ENCODE measurements at regions not wholly inside any gene's neighbourhood (a gene's known extent, or its start where the extent isn't known, plus 50 kb on each side); places are given as distances from the start of the nearest gene placed in this dataset.

DNA sequence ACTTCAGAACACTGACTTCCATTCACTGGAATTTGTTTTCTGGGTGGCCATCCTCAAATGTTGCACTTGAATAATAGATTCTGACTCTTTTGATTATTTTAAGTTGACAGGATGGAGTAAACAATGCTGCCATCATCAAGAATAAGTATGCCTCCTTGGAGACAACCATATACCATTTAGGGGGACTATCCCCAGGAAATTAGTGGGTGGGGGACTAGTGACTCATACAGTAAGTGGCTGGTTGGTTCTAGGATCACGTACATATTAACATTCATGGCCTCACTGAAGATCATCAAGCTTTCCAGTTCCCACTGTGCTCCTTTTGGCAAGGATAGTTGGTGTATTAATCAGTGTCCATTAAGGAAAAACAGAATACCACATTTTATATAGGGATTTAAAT is 615.2 kb downstream of the CCSER2 start:
- TF ChIP-seq POLR2A (IDR thresholded peaks at IDR 0.05): no peak
- TF ChIP-seq, protein P1, sequence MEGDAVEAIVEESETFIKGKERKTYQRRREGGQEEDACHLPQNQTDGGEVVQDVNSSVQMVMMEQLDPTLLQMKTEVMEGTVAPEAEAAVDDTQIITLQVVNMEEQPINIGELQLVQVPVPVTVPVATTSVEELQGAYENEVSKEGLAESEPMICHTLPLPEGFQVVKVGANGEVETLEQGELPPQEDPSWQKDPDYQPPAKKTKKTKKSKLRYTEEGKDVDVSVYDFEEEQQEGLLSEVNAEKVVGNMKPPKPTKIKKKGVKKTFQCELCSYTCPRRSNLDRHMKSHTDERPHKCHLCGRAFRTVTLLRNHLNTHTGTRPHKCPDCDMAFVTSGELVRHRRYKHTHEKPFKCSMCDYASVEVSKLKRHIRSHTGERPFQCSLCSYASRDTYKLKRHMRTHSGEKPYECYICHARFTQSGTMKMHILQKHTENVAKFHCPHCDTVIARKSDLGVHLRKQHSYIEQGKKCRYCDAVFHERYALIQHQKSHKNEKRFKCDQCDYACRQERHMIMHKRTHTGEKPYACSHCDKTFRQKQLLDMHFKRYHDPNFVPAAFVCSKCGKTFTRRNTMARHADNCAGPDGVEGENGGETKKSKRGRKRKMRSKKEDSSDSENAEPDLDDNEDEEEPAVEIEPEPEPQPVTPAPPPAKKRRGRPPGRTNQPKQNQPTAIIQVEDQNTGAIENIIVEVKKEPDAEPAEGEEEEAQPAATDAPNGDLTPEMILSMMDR (IDR thresholded peaks at IDR 0.05): no peak
